Immature natural killer cell (primary cell): ENCODE measurements at regions not wholly inside any gene's neighbourhood (a gene's known extent, or its start where the extent isn't known, plus 50 kb on each side); places are given as distances from the start of the nearest gene placed in this dataset.

ENCODE experiments used
- DNase-seq, 3 donors: peaks; one replicate each; pipeline ENCODE4 v3.0.0; 2022; ENCODE audit warnings: mixed read lengths in 1 of 3
- H3K27ac Mint-ChIP-seq, 6 donors: one replicate each; pipeline ENCODE4 v1.8.0; 2020; ENCODE audit warnings: mixed read lengths in 6 of 6, mild to moderate bottlenecking in 5 of 6, inconsistent platforms in 4 of 6, moderate library complexity in 3 of 6
- H3K27me3 Mint-ChIP-seq, 3 donors: one replicate each; pipeline ENCODE4 v1.8.0; 2020 to 2021; ENCODE audit warnings: low read depth in 3 of 3, mild to moderate bottlenecking in 3 of 3, mixed read lengths in 3 of 3, moderate library complexity in 3 of 3, inconsistent platforms in 1 of 3
- H3K36me3 Mint-ChIP-seq, 3 donors: one replicate each; pipeline ENCODE4 v1.8.0; 2020; ENCODE audit warnings: mixed read lengths in 3 of 3, inconsistent platforms in 2 of 3, mild to moderate bottlenecking in 2 of 3
- H3K4me1 Mint-ChIP-seq, 2 donors: one replicate each; pipeline ENCODE4 v1.8.0; 2020; ENCODE audit warnings: inconsistent platforms in 2 of 2, mild to moderate bottlenecking in 2 of 2, mixed read lengths in 2 of 2, moderate library complexity in 1 of 2
- H3K4me3 Mint-ChIP-seq, 5 donors: one replicate each; pipeline ENCODE4 v1.8.0; 2020; ENCODE audit warnings: mild to moderate bottlenecking in 5 of 5, mixed read lengths in 5 of 5, inconsistent platforms in 3 of 5, moderate library complexity in 3 of 5
- H3K9me3 Mint-ChIP-seq, 6 donors: one replicate each; pipeline ENCODE4 v1.8.0; 2020; ENCODE audit warnings: mild to moderate bottlenecking in 6 of 6, mixed read lengths in 6 of 6, inconsistent platforms in 4 of 6, moderate library complexity in 3 of 6

GRCh38 chr6:163635315-163635714 is 220.8 kb downstream of the QKI start:
- H3K4me3 Mint-ChIP-seq = no peak overlapping the region
- H3K36me3 Mint-ChIP-seq = peaks cover 0 to 3% (median 0%) of the 10 kb centered on the region in 3 donors

DNA sequence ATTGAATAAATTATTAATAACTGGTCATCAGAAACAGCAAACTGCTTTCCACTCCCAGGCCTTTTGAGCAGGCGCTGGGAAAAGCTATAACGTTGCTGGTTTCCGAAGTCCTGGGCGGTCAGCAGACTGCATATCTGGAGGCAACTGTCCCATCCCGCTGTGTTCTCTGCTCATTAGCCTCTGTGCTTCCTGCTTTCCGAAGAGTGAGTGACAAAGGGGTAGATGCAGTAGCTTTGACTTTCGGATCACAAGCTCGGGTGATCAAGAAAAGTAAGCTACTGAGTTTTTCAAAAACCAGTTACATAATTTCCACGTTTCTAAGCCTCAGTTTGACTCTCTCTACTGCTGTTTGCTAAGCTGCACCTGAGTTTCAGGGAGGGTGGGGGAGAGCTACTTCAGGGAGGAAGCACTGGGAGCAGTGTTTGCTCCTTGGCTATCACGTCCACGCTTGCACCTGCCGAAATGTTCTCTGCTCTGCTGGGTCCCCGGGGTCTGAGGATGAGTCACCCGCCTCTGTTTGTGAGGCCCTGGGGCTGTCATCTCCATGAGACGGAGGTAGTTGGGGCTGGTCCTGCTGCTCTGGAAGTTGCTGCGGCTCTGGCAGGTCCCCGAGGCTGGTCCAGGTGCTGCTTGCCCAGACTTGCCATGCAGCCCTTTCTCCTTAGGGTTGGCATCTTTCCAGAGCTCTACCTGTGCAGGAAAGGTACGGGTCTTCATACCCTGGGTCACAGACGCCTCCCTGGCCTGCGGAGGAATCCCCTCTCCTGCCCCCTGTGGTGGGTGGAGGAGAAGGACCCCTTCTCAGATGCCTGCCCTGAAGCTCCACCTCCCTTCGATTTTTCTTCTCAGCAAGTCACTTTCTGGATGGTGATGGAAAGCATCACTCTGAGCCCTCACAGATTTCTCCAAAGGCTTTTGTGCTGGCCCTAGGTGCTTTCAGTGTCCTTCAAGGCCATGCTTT is 220.0 kb downstream of the QKI start:
- Mint-ChIP-seq H3K9me3 (peaks cover 0 to 4% (median 0%) of the 10 kb centered on the region in 6 donors), H3K4me1 (no peaks in the 10 kb centered on the region), H3K27me3 (peaks cover 0 to 12% (median 3%) of the 10 kb centered on the region in 3 donors), H3K4me3 (no peak overlapping the region), H3K36me3 (peaks cover 0 to 3% (median 0%) of the 10 kb centered on the region in 3 donors), H3K27ac (no peak overlapping the region)
- DNase-seq = no peak

More at GRCh38 chr6:163635315-163635714, 220.8 kb downstream of the QKI start:
- Mint-ChIP-seq H3K4me1 (no peaks in the 10 kb centered on the region), H3K9me3 (peaks cover 0 to 4% (median 0%) of the 10 kb centered on the region in 6 donors), H3K27ac (no peak overlapping the region), H3K27me3 (peaks cover 0 to 8% (median 3%) of the 10 kb centered on the region in 3 donors)
- no peak for DNase-seq

DNA sequence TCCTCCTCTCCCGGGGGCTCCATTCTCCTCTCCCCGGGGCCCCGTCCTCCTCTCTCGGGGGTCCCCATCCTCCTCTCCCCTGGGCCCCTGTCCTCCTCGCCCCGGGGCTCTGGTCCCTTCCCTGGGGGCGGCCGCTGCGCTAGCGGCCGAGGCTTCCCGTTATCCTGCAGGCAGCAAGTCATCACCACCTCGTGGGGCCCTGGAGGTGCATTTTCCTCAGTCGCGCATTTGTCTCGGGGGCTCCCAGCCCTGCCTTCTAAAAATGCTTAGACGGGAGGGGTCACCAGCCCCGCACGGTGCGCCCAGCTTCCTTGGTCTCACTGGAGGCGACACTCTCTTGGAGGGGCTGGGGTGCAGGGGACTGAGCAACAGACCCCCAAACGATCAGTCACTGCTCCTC is 216.5 kb downstream of the QKI start:
- H3K4me3 Mint-ChIP-seq = no peak overlapping the region
- H3K36me3 Mint-ChIP-seq = peaks cover 0 to 4% (median 3%) of the 10 kb centered on the region in 3 donors
- H3K9me3 Mint-ChIP-seq = peaks cover 0 to 4% (median 0%) of the 10 kb centered on the region in 6 donors
- no peak overlapping the region for H3K27ac Mint-ChIP-seq
- H3K27me3 Mint-ChIP-seq = peaks cover 0 to 13% (median 2%) of the 10 kb centered on the region in 3 donors
- DNase-seq = no peak
- no peaks in the 10 kb centered on the region for H3K4me1 Mint-ChIP-seq

DNA sequence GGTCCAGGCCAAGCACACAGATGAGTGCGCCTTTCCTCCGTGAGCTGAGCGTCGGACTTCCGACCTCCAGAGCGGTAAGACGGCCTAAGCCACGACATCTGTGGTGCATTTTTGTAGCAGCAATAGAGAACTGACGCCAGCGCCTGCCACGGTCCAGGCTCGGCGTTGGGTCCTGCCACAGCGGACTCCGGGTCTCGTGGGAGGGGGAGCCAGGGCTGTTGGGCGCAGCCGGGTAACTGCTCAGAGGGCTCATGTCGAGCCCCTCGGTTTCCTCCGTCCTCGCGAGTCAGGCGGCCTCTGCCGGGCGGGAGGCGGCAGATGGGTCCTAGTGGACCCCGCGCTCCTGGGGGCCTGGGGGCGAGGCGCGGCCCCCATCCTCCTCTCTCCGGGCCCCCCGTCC is 216.1 kb downstream of the QKI start:
- peaks cover 0 to 4% (median 0%) of the 10 kb centered on the region in 6 donors for H3K9me3 Mint-ChIP-seq
- H3K4me1 Mint-ChIP-seq = no peaks in the 10 kb centered on the region
- peaks cover 0 to 4% (median 3%) of the 10 kb centered on the region in 3 donors for H3K36me3 Mint-ChIP-seq
- peak overlapping the region in 1 of 5 donors; percentile 60 for H3K4me3 Mint-ChIP-seq
- H3K27ac Mint-ChIP-seq = no peak overlapping the region
- H3K27me3 Mint-ChIP-seq = peaks cover 0 to 13% (median 3%) of the 10 kb centered on the region in 3 donors
- no peak for DNase-seq

GRCh38 chr6:163630096-163630495 is 215.6 kb downstream of the QKI start:
- Mint-ChIP-seq H3K27me3 (peaks cover 0 to 13% (median 2%) of the 10 kb centered on the region in 3 donors), H3K4me1 (no peaks in the 10 kb centered on the region), H3K36me3 (peaks cover 0 to 4% (median 3%) of the 10 kb centered on the region in 3 donors), H3K9me3 (peaks cover 0 to 4% (median 0%) of the 10 kb centered on the region in 6 donors), H3K27ac (no peak overlapping the region), H3K4me3 (no peak overlapping the region)
- DNase-seq = no peak
